RPMI8226 (cell line): ENCODE measurements at regions not wholly inside any gene's neighbourhood (a gene's known extent, or its start where the extent isn't known, plus 50 kb on each side); places are given as distances from the start of the nearest gene placed in this dataset.
"Not testable (repeated sequence)": the region's sequence is repeated elsewhere in the genome, so short reads cannot be mapped to it uniquely, and the experiment has no call there.

ENCODE experiments used
- DNase-seq: peaks from one replicate; pipeline ENCODE4 v3.0.0-alpha.2; 2015

DNA sequence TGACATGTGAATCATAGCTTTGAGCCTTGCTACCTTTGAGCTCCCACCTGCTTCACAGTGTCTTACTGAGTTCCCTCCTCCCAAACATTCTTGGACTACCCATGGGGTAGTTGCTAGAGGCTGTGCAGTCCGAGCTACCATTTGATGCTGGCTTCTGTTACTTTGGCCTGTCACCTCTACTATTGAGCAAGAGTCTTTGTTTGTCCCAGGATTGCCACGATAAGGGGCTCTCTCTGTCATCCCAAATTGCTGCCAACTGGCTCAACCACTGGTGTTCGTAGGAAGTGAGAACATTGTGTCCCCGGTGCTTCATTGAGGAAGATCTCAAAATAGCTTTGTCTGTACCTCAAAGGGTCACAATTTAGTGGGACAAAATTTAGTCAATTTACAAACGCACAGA lies 59.1 kb upstream of the PAX8 start:
- DNase-seq, result no peak

DNA sequence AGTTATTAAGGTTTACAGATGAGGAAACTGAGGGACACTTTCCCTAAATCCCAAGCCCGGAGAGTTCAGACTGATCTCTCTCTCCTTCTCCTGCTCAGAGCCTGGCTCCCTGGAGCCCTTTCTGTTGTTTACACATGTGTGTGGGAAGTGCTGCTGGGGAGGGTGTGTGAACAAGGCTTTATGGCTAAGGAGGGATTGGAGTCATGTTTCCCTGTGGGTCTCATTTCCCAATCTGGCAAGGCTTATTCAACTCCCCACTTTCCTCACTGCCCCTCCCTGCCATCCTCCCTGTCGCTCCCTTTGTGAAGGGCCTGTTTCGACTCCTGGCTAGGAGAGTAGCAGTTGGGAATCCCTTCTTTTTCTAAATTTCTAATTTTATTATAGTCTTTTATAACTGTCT lies 57.3 kb upstream of the PAX8 start:
- not testable (repeated sequence) for DNase-seq

DNA sequence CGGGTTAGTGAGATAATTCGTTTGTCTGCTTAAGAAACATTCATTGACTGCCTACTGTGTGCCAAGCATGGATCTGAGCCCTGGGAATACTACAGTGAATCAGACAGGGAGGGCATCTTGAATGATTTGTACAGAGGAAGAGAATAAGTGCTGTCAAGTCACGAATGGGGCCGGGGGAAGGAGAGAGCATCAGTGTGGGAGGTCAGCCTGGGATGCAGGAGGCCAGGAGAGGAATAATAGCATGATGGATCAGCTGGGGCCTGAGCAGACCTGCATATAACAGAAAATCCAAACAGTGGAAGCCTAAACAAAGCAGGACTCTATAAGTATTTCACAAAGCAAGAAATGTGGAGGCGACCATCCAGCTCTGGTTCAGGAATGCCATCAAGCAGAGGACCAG lies 55.4 kb upstream of the PAX8 start:
- DNase-seq, result no peak

DNA sequence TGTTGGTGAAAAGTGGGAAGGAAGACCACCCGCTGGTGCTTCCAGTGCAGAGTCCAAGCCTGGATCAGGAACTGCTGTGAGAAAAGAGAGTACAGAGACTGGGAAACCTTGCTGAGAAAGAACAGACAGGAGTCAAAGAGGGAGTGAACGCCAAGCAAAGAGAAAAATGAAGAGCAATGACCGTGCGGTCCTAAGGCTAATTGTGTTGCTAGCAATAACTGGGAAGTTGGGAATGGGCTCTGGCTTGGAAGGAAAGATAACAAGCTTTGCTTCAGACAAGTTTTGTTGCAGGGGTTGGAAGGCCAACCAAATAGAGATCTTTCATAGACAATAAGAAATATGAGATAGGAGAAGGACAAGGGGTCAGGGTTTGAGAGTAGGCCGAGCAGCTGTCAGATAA lies 55.0 kb upstream of the PAX8 start:
- not testable (repeated sequence) for DNase-seq

DNA sequence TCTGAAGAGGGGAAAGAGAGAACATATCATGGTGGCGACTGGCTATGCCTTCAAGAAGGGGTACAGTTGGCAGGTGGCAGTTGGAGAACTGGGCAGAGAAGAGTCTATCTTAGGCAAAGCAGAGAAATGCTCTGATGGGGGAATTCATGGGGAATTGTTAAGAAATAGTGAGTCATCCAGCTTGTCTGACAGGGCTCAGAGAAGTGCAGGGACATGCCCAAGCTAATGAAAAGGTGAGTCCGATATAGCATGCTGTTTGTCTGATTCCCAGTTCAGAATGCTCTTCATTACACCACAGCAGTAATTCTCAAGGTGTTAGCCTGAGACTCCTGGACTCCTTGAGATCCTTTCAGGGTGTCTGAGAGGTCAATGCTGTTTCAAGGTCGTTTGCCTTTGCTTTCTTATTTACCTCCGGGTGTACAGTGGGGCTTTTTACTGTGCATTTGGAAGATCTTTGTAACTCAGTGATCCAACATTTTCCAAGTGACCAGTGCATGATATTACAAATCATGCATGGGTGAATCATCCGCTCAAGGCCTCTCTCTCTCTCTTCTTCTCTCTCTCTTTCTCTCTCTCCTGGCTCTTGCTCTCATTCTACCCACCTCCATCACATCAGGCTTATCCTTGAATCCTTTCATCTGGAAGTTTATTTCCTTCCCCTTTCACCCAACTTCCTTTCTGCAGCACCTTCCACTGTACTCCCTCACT lies 51.5 kb upstream of the PAX8 start:
- DNase-seq, result not testable (repeated sequence)

DNA sequence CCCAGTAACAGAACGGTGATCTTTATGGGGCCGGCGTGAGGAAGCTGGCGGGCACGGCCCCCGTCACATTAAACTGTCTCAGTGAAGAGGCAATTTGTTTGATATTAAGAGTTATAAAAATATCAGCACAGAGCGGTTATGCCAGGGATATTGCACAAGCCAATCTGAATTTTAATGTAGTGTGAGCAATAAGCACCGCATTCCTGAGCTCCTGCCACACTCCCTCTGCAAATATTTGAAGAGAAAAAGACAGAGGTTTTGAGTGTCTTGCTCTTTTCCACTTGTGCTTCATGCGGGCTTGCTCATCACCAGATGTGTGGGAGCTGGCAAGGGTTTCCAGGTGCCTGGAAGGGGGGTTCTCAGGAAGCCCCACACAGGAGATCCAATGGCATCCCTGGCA lies 50.3 kb upstream of the PAX8 start:
- DNase-seq, result not testable (repeated sequence)

DNA sequence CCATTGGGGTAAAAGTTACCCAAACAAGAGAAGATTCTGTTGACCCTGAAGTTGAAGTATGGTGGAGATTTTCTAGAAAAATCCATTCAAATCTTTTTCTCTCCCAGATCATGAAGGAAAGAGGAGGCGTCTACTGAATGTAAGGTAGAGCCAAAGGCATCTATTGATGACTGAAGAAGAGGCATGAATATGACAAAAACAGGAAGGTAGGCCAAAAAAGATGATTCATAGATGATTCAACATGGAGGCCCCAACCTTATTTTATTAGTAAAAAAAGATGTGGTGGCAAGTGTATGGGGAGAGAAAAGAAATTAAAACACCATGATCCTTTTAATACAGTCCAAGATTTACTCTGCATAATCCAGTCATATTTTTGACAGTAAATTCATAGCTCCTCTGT lies 49.9 kb upstream of the PAX8 start:
- not testable (repeated sequence) for DNase-seq
